ENCODE measurements at regions not wholly inside any gene's neighbourhood (a gene's known extent, or its start where the extent isn't known, plus 50 kb on each side); places are given as distances from the start of the nearest gene placed in this dataset.

DNA sequence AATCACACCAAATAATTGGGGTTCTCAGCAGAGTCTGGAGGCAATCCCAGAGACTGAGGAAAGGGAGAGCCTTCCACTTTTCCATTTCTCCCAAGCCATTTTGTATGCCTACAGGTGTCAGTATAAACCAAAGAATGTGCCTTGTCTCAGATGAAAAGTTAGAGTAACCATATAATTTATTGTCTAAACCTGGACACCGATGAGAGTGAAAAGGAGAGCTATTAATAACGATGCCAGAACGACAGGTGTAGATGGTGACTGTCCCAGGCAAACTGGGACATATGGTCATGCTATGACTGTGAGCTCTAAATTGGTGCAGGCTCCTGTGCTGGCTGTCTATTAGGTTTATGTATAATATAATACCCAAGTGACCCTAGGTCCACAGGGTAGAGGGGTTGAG is 219.6 kb downstream of the ARHGAP12 start:
- peak; percentile 9 for DNase-seq

DNA sequence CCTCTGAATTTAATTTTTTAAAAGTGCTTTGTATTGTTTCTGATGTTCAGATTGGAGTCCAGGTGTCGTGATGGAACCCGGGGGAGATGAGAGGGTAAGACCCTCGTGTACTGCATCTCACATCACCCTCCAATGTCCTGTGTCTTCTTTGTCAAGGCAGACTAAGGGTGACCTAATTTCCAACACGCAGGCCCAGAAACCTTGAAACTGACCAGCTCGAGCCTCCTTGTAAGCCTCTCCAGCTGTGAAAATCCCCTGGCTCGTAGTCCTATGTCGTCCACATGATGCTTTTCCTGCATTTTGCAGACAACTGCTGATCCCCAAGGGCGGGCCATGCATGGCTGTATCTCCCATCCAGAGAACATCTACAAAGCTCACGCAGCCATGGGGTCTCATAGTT is 220.2 kb downstream of the ARHGAP12 start:
- DNase-seq, result no peak

DNA sequence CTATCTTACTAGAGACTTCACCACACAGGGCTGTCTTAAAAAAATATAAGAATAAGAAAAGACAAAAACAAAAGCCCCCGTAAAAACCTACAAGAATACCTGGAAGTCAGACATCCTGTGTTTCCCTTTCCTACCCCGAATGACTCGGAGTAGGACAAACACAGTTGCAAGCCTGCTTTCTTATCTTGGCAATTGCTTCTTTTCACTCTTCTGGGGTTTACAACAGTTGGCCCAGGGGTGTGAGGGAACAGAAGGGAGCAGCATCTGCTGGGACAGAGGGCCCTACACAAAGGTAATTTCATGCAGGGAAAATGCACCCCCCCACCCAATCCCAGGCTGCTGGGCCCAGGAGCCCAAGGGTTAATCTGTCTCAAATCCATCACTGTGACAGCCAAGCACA is 220.6 kb downstream of the ARHGAP12 start:
- DNase-seq, result peak; percentile 38

DNA sequence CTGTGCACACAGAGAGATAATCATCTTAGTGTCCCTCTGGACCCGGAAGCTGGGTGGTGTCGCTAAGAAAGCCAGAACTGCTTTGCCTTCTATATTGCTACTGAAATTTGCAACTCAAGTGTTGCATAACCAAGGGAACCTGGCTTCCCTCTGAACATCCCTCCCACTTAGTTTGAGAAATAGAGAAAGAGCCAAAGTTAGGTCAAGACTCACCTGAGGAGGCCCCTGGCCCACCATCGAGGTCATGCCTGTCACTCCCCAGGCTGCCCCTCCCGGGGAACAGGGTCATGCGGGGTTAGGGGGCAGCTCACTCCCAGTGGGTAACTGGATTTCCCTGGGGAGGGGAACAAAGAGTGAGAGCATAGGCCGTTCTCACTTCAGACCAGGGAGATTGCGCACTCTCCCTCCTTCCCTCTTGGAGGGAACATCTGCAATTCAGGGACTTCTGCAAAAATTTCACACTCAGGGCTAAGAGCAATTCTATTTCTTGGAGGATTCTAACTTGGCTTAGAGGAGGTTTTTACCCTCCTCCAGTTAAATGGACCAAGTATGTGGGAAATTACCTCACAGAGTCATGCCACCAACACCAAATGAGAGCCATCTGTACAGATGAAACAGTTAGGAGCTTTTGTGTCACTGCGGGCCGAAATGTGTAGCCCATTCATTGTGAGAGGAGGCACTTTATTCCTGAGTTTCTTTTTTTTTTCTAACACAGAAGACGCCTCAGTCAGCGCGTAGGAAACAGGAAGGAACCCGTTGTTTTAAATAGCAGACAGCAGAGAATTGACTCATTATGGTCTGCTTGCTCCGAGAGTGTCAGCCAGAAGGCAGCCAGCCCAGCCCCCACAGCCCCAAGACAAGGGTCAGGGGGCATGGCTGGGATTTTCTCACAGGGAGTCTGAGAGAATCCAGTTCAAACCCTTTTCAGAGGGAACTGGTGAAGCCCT is 221.3 kb downstream of the ARHGAP12 start:
- peak; percentile 63 for DNase-seq

DNA sequence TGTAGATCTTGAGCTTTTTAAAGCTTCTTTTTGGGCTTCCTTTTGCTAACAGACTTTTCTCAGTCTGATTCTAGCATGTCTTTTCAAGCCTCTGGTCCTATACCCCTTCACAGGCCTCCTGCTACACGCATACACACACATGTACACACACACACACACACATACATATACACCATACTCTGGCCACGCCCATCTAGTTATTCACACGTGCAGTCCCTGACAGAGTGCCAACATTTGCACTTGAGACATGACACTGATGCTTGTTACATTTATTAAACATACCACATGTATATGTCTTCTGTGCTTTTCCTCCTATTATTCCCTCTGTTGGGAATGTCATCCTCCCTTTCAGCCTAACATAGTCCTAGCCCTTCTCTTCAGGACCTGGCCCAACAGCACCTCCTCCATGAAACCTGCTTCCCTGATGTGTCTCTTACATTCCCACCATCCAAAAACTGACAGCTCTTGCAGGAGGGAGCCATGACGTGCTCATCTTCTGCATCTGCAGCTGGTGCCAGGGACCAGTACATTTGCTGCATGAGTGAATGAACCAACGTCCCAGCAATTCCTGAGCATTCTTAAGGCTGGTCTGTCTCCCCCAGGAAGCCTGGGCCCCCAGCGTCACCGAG is 222.1 kb downstream of the ARHGAP12 start:
- DNase-seq, result no peak

DNA sequence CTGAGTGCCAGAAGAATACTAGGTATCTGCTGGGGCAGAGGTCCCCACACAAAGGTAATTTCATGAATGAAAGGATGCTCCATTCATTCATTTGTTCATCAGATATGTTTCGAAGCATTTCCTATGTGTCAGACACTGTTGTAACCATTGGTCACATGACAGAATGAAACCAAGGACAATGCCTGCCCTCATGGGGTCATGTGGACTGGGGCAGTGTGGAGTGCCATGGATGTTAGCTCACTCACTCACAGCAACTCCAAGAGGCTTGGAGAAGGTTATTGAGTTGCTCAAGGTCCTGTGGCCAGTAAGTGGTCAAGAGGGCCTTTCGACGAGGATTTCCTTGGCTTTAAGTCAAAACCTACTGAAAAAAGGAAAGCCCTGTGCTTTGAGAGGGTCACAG is 223.5 kb downstream of the ARHGAP12 start:
- DNase-seq, result no peak

DNA sequence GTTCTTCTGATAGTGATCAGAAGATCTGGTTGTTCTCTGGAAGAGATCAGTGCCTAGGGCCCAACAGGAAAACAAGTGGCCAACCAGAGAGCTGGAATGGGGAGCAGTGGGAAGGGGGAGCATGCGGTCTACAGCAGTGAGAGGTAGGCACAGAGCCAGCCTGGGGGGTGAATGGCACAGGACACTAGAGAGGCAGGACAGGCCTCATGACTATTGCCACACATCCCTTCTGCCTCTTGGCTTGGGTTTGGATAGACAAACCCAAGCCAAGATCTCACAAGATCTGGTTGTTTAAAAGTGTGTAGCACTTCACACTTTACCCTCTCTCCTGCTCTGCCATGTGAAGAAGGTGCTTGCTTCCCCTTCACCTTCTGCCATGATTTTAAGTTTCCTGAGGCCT is 224.4 kb downstream of the ARHGAP12 start:
- DNase-seq, result no peak

DNA sequence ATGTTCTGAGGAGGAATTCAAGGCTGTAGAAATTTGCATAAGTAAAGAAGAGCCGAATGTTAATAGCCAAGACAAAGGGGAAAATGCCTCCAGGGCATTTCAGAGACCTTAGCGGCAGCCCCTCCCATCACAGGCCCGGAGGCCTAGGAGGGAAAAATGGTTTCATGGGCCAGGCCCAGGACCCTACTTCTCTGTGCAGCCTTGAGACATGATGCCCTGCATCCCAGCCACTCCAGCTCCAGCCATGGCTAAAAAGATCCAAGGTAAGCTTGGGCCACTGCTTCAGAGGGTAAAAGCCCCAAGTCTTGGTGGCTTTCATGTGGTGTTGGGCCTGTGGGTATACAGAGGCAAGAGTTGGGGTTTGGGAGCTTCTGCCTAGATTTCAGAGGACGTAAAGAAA is 225.7 kb downstream of the ARHGAP12 start:
- no peak for DNase-seq

DNA sequence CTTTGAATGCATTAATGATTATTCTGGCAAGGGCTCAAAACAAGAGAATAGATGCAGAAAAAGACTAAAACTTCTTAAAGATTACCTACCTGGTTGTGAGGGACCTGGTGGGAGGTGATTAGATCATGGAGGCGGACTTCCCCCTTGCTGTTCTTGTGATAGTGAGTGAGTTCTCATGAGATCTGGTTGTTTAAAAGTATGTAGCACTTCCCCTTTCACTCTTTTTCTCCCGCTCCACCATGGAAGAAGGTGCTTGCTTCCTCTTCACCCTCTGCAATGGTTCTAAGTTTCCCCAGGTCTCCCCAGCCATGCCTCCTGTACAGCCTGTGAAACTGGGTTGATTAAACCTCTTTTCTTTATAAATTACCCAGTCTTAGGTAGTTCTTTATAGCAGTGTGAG is 226.6 kb downstream of the ARHGAP12 start:
- DNase-seq, result no peak

DNA sequence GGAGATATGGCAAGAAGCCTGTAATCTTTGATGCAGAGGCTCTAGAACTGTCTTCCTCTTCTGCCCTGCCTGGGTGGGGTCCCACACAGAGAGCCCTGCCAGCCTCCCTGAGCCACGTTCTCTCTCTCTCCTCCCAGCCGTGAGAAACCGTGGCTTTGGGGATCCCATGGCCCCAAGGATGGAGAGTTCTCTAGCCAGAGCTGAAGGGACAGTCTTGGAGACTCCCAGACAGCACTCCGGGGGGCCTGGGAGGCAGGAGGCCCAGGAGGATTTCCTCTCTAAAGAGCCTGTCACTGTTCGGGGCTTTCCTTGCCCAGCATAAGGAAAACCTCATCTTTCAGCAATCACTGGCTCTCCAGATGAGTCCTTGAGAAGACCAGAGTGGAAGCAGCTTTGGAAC is 227.1 kb downstream of the ARHGAP12 start:
- no peak for DNase-seq

DNA sequence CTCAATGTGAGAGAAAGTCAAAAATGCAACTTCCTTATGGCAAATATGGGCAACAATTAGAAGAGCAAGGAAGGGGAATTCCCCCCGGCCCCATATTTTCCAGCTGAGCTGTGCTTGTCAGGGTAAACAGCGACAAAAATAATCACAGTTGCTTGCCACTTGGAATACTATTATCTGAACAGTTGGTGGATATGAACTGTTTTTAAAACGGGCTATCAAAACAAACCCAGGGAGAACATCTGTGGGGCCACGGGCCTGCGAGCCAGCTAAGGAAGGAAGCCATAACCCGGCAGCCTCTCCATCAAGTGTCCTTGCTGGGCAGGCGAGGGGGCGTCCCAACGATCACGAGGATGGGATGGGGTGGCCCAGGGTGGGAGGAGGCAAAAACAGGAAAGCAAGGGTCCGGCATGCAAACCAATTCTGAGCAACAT is 228.4 kb downstream of the ARHGAP12 start:
- DNase-seq, result no peak

DNA sequence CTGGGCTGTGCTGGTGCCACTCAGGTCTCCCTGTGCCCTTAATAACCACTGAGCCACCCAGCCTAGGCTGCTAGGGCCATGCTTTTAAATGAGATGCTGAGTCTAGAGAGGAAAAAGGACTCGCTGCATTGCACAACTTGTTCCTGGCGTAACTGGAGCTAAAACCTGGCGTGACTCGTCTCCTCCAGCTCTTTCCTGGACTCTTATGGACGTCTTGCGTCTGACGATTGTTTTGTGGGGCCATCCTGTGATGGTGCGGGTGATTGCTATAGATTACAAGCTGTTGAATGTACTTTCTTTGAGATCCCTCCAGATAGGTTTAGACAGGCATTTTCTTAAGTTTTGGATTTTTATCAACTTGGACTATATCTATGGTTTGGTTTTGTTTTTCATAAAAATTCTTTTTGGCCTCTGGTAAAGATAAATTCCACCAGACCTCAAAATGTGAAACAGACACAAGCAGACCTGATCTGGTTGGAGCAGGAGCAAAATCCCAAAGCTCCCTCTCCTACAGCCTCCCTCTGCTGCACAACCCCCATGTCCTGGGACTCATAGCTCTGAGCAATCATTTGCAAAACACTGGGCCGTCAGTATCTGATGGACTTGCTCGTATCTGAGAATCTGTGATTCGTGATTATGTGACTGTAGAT is 230.3 kb downstream of the ARHGAP12 start:
- DNase-seq, result no peak

DNA sequence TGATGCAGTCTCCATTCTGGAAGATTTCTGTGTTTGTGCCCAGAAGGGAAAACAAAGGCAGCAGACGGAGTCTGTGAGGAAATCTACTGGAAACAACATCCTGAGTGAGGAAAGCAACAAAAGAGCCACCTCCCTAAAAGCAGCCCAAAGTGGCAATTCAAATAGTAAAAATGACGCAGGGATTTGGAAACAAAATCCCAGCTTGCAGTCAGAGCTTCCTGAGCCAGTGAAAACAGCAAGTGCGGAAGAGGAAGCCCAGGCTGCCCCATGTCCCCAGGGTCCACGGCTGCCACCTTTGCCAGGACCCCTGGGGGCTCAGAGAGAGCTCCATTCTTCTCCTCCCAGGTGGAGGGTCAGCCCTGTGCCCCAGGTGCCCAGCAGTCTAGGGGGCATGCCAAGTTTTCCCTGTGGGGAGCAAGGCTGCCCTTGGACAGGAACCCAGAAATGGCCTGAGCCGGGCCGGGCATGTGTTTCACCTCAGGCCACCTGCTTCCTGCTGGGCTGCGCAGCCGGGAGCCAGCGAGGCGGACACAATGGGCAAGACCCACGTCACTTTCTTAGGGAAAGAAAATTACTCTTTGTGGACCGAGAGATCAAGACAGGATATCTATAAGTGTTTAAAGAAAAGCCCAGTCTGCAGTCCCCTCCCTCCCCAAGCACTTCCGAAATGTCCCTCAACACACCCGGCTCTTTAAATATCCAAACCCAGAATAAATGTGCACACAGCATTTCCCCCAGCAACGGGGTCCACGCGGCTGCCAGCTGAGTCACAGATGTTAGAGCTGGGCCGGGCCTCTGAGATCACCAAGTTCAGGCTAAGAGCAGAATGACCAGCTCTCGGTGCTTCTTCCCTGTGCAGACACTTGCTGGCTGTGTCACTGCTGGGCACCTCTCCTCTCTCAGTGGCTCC is 231.1 kb downstream of the ARHGAP12 start:
- DNase-seq, result peak; percentile 80

DNA sequence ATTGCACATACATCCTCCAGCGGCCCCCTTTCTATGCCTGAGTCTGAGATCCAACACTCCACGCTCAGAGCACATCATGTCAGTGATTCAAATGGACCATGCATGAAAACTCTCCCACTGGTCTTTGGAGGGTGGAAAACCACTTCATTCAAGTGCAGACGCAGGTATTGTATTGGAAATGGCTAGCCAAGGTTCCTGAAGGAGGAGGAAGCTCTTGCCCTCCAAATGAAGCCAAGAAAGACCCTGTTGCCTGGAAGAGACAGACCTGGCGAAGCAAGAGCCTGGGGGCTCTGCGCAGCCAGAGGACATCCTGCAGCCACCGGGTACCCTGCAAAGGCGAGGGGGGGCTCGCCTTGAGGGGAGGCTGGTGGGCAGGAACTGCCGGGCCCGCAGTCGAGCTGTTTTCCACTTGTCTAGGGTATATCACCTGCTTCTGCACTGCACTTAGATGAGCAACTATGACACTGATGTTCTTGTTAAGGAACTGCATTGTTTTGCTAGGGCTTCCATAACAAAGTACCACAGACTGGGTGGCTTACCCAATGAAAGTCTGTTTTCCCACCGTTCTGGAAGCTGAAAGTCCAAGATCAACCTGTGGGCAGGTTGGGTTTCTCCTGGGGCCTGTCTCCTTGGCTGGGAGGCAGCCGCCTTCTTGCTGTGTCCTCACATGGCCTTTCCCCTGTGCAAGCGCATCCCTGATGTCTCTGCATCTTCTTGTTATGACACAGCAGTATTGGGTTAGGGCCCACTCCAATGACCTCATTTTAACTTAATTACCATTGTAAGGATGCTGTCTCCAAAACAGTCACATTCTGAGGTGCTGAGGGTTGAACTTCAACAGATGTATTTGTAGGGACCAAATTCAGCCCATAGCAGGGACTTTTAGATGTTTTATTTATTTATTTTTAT is 233.4 kb downstream of the ARHGAP12 start:
- DNase-seq, result no peak

DNA sequence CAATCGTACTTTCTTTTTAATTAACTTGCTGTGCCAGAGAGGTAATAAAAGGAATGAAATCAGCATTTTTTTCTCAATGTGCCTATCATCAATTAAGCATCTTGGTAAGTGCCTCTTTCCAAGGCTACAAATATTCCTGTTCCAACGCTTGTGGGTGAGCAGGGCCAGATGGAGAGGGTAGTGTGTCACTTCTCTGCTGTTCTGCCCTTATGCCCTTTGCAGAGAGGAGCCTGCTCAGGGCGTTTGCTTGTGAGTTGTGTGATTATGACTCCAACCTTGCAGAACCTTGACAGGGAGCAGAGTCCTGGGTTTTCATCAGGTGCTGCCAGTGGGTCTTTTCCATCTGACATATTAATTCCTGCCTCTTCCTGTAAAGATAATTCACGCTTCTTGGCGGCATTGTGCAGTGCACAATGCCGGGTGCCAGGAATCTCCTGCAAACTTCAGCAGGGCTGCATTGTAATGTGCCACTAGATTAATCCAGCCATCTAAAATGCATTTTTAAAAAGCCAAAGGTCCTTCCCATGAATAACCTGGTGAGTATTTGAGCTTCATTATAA is 234.4 kb downstream of the ARHGAP12 start:
- DNase-seq, result peak; percentile 8

DNA sequence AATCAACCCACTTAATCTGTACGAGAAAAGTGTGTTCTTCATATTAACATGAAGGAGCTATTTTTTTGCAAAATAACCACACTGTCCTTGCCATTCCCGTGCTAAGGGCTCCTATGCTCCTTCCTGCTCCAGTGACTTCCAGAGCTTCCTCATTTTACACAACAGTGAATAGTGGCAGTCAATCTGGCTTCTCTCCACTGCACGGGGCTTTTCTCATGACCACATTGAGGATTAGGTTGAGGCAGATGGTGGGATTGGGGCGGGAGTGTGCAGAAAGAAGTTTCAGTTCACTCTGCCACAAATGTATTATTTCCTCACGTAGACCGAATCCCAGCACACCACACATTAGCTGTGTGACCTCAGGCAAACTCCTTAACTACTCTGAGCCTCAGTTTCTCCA is 235.1 kb downstream of the ARHGAP12 start:
- DNase-seq, result no peak

DNA sequence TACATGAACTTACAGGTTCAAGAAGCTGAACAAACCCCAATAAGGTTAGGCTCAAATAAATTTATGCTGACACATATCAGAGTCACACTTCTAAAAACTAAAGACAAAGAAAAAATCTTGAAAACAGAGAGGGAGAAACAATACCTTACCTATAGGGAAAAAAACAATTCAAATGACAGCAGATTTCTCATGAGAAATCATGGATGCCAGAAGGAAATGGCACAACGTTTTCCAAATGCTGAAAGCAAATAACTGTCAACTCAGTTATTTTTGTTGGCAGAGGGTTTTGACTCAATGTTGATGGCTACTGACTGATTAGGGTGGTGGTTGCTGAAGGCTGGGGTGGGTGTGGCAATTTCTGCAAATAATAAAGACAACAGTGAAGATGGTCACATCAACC is 239.4 kb downstream of the ARHGAP12 start:
- no peak for DNase-seq

DNA sequence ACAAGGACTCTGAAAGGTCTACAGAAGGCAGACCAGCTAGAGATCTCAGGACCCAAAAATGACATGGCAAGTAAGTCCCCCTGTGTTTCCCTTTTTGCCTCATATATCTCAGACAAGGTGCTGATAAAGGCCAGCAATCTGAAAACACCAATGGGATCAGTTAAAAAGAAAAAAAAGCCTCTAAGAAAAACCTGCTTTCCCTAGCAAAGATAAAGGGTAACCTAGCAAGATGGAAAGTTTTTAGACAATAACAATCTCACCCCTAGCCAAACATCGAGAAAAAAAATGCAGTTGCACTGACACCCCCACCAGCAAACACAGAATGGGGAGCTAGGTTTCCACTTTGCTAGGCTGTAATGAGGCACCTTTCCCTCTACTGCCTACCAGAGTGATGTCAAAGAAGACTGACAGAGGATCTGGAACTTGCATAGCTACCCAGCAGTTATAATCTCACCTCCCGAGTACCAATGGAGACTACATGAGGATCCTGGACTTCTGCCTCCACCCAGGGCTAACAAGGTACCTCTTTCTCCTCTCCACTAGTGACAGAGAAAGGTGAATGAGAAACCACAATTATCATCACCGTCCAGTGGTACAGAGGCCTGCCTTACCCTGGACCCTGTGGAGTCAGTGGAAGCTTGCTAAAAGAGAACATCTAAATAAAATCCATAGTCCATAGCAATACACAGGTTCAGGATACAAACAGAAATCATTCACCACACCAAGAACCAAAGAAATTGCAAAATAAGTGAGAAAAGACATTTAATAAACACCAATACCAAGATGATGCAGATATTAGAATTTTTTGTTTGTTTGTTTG is 240.8 kb downstream of the ARHGAP12 start:
- no peak for DNase-seq

DNA sequence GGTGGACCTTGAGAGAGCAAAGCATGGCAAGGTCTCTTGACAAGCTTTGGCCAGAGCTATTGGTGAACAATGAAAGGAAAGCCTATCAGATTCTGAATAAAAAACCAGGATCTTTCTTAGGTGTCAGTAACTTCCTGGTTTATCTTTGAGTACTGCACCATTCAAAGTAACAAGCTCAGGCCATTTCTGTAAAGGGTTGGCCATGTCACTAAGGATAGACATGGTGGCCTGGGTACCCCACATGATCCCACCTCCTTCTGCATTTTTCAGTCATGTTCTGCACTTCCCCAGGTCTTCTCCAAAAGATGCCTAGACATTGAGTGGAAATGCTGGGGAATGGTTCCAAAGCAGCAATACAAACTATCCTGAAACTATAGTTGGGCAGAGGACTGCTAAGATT is 242.0 kb downstream of the ARHGAP12 start:
- DNase-seq, result no peak

DNA sequence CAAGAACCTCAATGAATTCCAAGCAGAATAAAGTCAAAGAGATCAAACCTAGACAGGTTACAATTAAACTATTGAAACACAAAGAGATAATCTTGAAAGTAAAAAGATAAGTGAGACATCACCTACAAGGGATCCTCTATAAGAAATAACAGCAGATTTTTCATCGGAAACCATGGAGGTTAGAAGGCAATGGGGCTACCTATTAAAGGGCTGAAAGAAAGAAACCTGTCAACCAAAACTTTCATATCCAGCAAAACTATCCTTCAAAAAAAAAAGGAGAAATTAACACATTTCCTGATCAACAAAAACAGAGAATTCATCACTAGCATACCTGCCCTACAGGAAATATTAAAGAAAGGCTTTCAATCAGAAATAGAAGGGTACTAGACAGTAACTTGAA is 244.9 kb downstream of the ARHGAP12 start:
- DNase-seq, result peak; percentile 5
